Retinal pigment epithelial cell (primary cell): ENCODE measurements at regions not wholly inside any gene's neighbourhood (a gene's known extent, or its start where the extent isn't known, plus 50 kb on each side); places are given as distances from the start of the nearest gene placed in this dataset.

Experiments used
- DNase-seq: peaks from one replicate; pipeline ENCODE4 v3.0.0-alpha.2; 2010; ENCODE audit warnings: low read depth
- H3K4me3 ChIP-seq: 2 replicates; pipeline ENCODE4 v1.5.1; 2011; ENCODE audit warnings: mild to moderate bottlenecking, low read length, control low read depth, moderate library complexity
- CTCF ChIP-seq: conservative IDR thresholded peaks from 2 replicates; pipeline ENCODE4 v1.5.1; 2011; ENCODE audit warnings: low read depth, low read length, control low read depth, inconsistent platforms

GRCh38 chr21:38012672-38013071 lies 96.4 kb upstream of the KCNJ6 start:
- no peak for TF ChIP-seq CTCF
- H3K4me3 ChIP-seq = no peak overlapping the region
- no peak for DNase-seq

- H3K4me3 ChIP-seq = no peak overlapping the region
- DNase-seq = no peak
- TF ChIP-seq CTCF = no peak
Measured at GRCh38 chr21:38013741-38014140, 97.5 kb upstream of the KCNJ6 start.

GRCh38 chr21:38014298-38014697 lies 98.0 kb upstream of the KCNJ6 start:
- H3K4me3 ChIP-seq = no peak overlapping the region
- no peak for DNase-seq
- TF ChIP-seq CTCF = no peak

- no peak overlapping the region for H3K4me3 ChIP-seq
- DNase-seq = no peak
- TF ChIP-seq CTCF = no peak
Measured at GRCh38 chr21:38027901-38028498, 111.7 kb upstream of the KCNJ6 start.

- no peak for DNase-seq
- no peak overlapping the region for H3K4me3 ChIP-seq
- no peak for TF ChIP-seq CTCF
Measured at GRCh38 chr21:38032082-38032801, 116.0 kb upstream of the KCNJ6 start.

- H3K4me3 ChIP-seq = no peak overlapping the region
- no peak for TF ChIP-seq CTCF
- no peak for DNase-seq
Measured at GRCh38 chr21:38036016-38036415, 119.8 kb upstream of the KCNJ6 start.

GRCh38 chr21:38037416-38037815 lies 121.2 kb upstream of the KCNJ6 start:
- H3K4me3 ChIP-seq = no peak overlapping the region
- TF ChIP-seq CTCF = no peak
- no peak for DNase-seq
